Testis (tissue), 2 donors: ENCODE measurements at regions not wholly inside any gene's neighbourhood (a gene's known extent, or its start where the extent isn't known, plus 50 kb on each side); places are given as distances from the start of the nearest gene placed in this dataset.
A peak's percentile ranks its signal among the peaks of the same experiment; 100 is the strongest.

Source experiments
- CTCF ChIP-seq, 3 experiments: fragments of 450-650 bp in 2 of 3; fragments of 200-600 bp in 1 of 3; sonication (generic) in 1 of 3; IDR thresholded peaks; one replicate each; pipeline ENCODE4 v1.5.1; 2016 to 2019; ENCODE audit warnings: antibody characterized with exemption in 3 of 3, mild to moderate bottlenecking in 2 of 3, moderate library complexity in 1 of 3
- POLR2A ChIP-seq: fragments of 450-650 bp; IDR thresholded peaks from one replicate; pipeline ENCODE4 v1.6.1; 2017; ENCODE audit warnings: antibody characterized with exemption, mild to moderate bottlenecking, moderate library complexity

- TF ChIP-seq POLR2A (no peak), CTCF (IDR thresholded peaks at IDR 0.05) (peak in 1 of 3 experiments; percentile 35)
Observed at GRCh38 chr4:133483600-133484246, 334.6 kb downstream of the PCDH10 start.
